Right lung (tissue), 2 donors: ENCODE measurements at regions not wholly inside any gene's neighbourhood (a gene's known extent, or its start where the extent isn't known, plus 50 kb on each side); places are given as distances from the start of the nearest gene placed in this dataset.
"Not testable (repeated sequence)": the region's sequence is repeated elsewhere in the genome, so short reads cannot be mapped to it uniquely, and the experiment has no call there.

Experiments used
- DNase-seq, 2 donors: peaks; one replicate each; pipeline ENCODE4 v3.0.0-alpha.2; 2013

DNA sequence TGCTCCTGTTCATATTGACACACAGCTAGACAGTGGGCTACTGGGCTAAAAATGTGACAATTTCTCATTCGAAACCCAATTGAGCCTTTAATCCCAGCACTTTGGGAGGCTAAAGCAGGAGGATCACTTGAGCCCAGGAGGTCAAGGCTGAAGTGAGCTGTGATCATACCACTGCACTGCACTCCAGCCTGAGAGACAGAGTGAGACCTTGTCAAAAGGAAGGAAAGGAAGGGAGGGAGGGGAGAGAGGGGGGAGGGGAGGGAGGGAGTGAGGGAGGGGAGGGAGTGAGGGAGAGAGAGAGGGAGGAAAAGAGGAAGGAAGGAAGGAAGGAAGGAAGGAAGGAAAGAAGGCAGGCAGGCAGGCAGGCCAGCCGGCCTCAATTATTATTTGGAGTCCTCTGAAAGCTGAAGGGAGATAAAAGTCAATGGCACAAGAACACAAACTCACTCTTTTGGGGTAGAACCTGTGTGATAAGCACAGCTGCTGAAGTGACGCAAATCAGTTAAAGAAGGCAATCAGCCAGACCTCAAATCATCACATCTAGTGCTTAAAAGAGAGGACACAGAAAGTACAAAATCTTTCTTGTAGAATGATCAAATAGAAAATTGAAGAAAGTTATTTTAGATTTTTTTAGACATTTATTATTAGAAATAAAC, 98.1 kb downstream of the CCDC71L start:
- no peak for DNase-seq

DNA sequence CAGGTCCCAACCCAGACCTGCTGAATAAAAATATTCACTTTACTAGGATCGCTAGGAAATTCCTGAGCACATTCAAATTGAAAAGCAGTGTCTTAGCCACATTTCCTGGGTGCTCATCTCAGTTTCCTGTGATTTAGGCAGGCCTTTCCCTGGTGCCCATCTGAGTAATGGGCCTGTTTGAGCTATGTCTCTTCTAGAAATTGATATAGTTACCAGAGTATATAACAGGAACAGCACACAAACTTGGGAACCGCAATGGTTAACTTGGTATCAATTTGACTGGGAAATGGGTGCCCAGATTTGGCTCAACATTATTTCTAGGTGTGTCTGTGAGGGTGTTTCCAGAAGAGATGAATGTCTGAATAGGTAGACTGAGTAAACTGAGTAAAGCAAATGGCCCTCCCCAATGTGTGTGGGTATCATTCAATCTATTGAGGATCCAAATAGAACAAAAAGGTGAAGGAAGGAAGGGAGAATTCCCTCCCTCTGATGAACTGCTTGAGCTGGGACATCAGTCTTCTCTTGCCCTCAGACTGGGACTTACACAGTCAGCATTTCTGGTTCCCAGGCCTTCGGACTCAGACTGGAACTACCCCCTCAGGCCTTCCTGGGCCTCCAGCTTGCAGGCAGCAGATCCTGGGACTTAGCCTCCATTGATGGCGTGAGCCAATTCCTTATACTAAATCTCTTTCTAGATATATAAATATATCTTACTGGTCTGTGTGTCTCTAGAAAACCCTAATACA, 99.1 kb downstream of the CCDC71L start:
- DNase-seq: no peak

DNA sequence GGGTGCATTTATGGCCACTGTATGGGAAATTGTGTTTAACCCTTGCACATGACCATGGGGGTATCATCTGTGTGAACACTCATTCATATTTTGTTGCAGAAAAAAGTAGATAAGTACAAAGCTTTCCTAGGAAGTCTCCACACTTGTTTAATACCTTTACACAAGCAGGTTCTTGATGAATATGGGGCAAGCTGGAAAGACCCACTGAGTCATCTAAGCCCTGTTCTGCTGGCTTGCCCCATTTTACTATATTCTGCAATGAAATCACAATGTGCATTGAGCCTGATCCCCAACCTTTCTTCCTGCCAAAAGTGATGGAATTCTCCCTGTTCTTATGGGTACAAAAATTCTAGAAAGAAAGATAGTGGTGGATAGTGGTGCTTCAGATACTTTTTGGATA, 99.8 kb downstream of the CCDC71L start:
- no peak for DNase-seq

DNA sequence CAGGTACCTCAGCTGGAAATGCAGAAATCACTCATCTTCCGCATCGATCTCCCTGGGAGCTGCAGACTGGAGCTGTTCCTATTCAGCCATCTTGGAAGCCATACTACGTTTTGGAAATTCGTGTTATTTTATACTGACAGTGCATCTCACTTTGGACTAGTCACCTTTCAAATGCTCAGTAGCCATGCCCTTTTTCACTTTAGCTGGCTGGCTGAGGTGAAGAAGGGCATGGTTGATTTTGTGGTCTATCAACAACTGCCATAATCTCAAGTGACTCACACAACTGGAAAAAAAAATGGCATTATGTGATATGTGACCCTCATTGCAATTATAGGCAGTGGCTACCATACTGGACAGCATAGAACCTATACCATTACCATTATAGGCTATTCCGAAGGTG, 100.5 kb downstream of the CCDC71L start:
- DNase-seq: no peak

DNA sequence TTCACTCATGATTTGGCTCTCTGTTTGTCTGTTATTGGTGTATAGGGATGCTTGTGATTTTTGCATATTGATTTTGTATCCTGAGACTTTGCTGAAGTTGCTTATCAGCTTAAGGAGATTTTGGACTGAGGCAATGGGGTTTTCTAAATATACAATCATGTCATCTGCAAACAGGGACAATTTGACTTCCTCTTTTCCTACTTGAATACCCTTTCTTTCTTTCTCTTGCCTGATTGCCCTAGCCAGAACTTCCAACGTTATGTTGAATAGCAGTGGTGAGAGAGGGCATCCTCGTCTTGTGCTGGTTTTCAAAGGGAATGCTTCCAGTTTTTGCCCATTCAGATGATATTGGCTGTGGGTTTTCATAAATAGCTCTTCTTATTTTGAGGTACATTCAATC, 104.7 kb downstream of the CCDC71L start:
- not testable (repeated sequence) for DNase-seq

DNA sequence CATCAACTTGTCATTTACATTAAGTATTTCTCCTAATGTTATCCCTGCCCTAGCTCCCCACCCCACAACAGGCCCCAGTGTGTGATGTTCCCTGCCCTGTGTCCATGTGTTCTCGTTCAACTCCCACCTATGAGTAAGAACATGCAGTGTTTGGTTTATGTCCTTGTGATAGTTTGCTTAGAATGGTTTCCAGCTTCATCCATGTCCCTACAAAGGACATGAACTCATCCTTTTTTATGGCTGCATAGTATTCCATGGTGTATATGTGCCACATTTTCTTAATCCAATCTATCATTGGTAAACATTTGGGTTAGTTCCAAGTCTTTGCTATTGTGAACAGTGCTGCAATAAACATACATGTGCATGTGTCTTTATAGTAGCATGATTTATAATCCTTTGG, 106.3 kb downstream of the CCDC71L start:
- DNase-seq: not testable (repeated sequence)

DNA sequence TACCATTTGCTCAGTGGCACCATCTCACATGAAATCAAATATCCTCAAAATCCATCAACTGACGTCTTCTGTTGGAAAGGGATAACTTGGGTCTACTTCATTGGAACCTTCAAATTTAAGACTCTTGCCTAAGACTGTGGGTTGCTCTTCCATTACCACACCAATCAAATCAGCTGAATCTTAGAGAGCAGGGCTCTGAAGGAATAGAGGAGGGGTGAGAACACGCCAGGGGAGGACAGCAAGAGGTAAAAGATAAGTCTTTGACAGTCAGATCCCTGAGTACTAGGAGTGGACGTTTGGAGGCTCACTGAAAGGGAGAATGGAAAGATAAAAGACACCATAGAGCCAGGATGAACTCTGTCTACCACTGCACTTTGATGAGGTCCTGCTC, 107.5 kb downstream of the CCDC71L start:
- DNase-seq: no peak

DNA sequence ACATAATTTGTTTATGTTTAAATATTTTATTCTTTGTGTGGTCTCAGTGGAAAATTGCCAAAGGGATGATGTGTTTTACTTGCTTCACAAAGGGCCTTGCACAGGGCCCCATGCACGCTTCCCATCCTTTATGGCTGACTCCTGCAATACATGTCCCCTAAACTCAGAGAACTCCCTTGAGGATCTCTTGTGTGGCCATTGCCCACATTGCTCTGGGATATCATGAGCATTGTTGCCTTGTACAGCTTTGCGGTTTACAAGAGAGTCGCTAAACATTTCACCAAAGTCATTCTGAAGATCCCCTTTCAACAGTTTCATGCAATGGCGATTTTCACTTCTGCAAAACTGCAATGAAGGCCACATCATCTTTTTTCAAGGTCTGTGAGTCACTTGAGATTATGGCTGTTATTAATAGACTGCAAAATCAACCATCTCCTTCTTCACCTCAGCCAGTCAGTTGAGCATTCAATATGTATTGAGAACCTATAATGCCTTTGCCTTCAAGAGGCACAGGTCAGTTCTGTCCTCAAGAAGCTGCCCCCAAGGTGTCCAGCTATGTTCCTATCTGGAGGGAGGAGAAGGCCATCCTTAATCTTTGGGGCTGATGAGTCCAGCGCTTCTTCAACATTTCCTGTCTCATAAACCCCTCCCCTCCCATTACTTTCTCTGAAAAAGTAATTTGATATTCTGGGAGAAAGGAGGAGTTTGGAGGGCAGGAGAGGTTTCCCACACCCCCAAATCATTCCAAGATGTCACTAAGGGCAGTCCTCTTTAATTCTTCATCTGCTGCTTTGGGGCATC, 108.1 kb downstream of the CCDC71L start:
- no peak for DNase-seq

DNA sequence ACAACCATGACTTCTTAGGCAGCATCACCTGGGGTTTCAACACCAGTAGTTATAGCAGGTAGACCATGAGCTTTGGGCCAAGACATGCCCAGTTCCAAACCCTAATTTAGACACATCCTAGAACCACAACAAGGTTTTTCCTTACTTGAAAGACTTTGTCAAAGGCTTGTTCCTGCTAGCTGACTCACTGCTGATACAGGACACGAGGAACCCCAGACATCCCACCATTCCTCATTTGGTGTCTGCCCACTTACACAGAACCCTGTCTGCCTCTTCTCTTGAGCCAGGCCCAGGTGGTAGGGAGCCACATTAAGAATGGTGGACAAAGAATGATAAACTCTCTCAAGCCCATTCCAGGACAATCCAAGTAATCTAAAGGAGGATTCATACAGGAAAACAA, 109.0 kb downstream of the CCDC71L start:
- DNase-seq: no peak

DNA sequence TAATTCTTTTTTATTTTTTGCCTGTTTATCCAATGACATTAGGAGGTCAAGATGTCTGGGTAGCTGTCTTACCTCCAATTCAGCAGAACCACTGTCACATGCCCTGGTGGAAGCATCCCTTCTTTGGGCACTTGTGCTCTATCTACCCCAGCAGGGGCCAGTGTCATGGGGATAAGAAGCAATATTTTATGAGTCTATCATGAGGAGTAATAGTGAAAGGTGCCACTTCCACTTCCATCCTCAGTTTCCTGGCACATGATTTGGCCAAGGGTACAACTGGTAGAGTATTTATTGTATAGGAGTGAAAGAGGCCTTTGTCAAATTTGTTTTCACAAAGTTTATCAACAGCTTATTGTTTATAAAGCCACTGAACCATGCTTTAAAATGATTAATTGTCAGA, 112.5 kb downstream of the CCDC71L start:
- DNase-seq: no peak

DNA sequence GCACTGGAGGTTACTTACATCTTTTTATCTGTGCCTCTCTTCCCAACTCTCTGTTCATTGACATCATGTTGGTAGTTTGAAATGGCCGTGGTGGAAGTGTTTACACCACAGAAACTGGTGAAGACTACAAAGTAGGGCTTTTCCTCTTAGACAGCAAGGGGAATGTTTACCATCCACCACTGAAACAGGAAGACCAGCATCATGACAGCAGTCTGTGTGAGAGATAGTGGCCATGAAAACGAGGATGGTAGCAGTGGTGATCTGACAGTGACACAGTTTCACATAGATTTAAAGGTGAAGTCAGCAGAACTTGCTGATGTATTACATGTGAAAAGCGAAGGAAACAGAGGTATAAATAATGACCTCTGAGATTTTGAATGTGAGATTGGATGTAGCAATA, 115.7 kb downstream of the CCDC71L start:
- DNase-seq: no peak

DNA sequence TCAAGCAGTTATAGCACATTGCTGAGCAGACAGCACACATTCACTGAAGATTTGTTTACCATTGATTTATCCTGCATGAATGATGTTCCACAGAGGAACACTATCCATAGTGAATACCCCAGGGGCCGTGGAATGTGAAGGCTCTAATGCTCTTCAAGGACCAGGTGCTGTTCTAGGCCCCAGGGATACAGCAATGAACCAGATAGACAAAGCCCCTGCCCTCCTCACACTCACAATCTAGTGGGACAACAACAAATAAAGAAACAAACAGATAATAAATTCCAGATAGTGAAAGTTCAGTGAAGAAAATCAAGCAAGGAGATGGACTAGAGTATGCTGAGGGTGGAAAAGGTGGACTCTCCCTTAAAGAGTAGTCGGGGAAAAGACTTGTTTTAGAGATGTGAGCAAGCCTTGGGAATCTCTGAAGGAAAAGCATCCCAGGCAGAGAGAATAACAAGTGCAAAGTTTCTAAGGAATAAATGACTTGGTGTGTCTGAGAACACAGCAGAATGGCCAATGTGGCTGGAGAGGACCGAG, 117.7 kb downstream of the CCDC71L start:
- DNase-seq: no peak

DNA sequence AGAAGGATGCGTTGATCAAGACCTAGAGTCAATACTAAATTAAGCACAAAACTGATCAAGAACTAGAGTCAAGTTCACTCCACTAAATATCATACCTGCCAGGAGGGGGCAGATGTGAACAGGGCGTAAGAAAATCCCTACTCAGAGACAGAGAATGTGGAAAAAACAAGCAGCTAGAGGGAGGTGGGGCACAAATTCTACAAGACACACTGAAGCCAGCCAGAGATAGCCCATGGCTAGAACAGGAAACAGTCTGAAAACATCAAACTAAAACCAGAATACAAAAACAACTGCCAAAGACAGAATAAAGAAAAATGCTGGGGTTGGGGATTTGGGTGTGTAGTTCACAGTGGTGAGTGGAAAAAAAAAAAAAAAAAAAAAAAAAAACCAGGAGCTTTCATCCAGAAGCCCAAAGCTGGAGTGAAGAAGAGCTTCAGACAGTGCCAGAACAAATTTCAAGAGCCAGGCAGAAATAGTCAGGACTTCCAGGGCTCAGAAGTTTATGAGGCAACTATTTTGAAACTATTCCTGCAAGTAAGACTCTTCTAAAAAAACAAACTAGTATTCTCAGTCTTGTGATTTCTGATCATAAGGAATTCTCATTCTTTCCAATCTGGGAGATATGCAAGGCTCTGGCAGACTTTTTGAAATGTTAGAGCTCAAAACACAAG, 118.3 kb downstream of the CCDC71L start:
- peak; percentile 14 to 22 for DNase-seq

DNA sequence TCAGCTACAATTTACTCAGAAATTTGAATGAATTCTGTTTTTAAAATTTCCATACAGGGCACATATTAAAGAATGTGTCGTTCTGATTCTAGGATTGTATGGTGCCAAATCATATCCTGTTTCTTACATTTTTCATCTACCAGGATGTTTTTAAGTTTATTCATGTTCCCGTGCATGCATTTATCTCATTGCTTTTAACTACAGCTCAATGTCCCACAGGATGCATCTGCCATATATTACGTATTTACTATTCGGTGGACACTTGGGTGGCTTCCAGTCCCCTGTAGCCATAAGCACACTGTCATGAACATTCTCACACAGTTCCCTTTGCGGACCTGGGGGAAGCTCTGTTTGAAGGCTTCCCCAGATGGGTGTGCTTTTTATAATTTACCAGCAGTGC, 122.3 kb downstream of the CCDC71L start:
- no peak for DNase-seq

DNA sequence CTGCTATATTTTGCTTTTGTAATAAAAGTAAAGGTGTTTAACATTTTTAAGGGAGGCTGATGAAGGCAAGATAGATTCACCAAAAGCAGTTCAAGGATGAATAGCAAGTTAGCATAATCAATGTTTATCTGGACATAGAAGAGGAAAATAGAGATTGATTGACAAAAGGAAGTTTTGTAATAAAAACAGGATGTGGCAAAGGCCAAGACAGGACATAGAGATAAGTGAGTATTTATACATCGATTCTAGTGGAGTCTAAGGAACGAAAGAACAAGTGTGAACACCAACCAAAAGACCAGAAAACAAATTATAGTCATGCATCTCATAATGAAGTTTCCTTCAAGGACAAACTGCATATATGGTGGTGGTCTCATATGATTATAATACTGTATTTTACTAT, 123.8 kb downstream of the CCDC71L start:
- no peak for DNase-seq

DNA sequence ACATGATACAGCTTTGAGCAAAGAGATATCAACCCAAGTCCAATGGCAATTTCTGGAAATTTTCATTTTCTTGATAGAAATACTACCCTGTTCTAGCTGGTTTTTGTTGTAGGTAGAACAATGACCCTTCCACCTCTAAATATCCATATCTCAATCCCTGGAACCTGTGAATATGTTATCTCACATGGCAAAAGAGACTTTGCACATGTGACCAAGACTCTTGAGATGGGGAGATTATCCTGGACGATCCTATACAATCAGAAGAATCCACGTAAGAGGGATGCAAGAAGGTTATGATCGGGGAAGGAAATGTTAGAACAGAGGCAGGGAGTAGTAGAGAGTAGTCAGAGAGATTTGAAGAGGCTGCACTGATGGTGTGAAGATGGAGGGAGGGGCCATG, 124.9 kb downstream of the CCDC71L start:
- no peak for DNase-seq

DNA sequence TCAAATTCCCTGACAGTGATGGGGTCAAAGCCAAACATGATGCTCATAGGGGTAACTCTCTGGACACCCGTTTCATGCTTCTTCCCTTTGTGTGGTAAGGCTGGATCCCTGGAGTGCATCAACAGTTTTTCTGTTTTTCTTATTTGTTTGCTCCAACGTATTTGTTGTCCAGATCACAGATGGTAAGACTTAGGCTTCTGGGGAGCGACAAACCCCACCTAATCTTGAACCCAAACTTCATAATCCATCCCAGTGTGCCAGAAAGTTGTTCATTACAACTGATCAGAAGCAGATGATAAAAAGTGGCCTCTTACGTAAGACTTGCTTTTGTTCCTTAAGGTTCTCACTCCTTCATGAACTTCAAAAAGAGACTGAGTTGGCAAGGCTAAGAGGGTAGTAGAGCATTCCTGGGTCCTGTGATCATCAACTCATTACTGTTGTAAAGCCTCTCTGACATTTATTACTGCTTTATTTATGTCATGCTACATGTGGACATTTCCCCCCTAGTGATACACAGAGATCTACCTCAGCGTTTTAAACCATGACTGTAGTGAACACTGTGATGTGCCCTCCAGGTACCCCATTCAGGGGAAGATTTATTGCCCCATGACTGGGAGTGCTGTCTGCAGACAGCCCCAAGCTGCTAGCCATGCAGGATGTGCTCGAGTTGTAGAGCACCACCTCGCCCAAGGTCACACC, 125.6 kb downstream of the CCDC71L start:
- no peak for DNase-seq

DNA sequence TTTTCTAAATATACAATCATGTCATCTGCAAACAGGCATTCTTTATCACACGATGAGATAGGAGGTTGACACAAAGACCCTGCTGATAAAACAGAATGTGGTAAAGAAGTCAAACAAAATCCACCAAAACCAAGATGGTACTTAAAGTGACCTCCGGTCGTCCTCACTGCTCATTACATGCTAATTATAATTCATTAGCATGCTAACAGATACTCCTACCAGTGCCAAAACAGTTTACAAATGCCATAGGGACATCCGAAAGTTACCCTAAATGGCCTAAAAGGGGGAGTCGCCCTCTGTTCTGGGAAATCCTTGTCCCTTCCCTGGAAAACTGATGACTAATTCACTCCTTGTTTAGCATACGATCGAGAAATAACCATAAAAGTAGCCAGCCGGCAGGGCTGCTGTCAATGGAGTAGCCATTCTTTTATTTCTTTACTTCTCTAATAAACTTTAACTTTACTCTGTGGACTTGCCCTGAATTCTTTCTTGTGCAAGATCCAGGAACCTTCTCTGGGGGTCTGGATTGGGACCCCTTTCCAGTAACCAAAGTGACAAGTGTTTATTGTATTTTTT, 126.6 kb downstream of the CCDC71L start:
- no peak for DNase-seq

DNA sequence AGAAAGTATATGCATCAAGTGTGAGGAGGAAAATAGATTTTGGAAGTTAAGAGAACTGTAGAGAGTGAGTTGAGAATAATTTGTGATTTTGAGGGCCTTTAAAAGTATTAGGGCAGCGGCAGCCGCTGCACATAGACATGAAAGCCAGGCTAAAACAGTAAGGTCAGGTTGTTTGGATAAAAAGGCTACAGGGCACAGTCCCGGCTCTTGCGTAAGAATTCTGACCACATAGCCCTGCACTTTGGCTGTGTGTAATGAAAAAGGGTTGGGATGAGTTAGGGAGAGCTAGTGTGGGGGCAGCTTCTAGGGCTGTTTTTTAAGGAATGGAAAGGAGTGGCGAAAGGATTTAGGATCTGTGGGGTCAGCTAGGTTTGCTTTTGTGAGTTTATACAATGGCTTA, 130.8 kb downstream of the CCDC71L start:
- DNase-seq: not testable (repeated sequence)

DNA sequence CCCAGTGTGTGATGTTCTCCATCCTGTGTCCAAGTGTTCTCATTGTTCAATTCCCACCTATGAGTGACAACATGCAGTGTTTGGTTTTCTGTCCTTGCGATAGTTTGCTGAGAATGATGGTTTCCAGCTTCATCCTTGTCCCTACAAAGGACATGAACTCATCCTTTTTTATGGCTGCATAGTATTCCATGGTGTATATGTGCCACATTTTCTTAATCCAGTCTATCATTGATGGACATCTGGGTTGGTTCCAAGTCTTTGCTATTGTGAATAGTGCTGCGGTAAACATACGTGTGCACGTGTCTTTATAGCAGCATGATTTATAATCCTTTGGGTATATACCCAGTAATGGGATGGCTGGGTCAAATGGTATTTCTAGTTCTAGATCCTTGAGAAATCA, 134.3 kb downstream of the CCDC71L start:
- DNase-seq: not testable (repeated sequence)

DNA sequence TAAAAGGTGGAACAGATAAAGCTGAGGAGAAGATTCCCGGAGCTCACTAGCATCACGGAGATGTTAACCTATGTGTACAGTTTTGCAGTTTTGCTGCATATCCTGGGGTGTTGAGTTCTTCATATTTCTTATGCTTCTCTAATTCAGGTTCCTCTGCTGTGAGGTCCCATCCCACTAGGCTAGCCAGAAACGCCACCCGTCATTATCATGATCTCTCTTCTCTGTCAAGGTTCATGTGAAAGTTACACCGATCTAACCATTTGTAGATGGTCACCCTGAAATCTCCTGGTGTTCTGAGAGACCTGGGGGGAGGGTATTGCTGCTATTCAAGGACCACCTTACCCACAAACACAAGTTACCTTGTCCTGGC, 136.3 kb downstream of the CCDC71L start:
- DNase-seq: no peak
